ENCODE measurements at regions not wholly inside any gene's neighbourhood (a gene's known extent, or its start where the extent isn't known, plus 50 kb on each side); places are given as distances from the start of the nearest gene placed in this dataset.

DNA sequence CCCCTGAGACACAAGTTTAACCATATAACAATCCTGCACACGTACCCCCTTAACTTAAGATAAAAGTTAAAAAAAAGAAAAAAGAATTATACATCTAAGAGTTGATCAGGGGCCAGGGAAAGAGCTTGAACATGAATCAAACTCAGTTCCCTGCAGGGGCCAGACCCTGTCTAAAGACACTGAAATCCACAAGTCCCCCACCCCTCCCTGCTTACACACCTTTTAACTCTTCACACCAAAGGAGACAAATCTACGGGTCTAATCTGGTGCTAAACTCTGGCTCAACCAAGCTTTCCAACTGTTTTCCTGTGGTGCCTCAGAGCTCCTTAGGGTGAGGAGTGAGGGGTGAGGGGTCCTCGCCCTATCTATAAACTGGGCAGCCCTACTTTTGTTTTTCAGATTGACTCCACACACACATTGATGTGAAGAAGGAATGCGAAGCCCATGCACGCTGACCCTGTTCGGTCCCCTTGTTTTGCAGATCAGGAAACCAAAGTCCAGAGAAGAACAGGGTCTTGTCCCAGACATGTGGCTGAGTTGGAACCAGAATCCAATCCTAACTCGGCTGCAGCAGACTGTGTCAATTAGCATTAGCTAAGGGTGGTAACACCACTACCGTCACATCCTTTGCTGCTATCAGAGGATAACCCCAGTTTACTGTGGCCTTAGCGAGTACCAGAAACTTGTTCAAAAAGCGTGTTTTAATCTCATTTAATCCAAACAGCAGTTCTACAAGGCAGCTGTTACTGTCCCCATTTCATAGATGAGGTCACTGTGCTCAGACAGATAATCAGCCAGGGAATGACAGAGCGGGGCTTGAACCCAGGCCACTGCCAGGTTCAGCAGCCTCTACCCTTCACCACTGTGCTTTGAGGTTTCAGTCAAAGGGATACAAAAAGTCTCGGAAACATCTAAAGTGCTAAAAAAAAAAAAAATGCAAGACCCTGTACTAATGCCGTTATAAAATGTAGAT lies 145.2 kb upstream of the SYT13 start:
- no peaks in the 10 kb centered on the region for H3K9me3 ChIP-seq (ENCODE audit: control insufficient read depth, low read depth, low read length)
- WGBS (ENCODE audit: extremely low coverage, insufficient read length, low lambda C conversion rate) = no CpG with 5 or more reads among the region's 13 CpGs

More for the DNA sequence above, 145.2 kb upstream of the SYT13 start:
- Histone ChIP-seq H2AK5ac (ENCODE audit: insufficient read length, low read length) (no peak overlapping the region), H2AFZ (ENCODE audit: low read length) (no peak overlapping the region), H2BK12ac (ENCODE audit: insufficient read length, low read depth, low read length) (no peak overlapping the region), H2BK120ac (ENCODE audit: low read depth, low read length, poor library complexity, severe bottlenecking) (no peak overlapping the region), H3K4me1 (ENCODE audit: insufficient read depth, low read length) (no peaks in the 10 kb centered on the region), H4K91ac (ENCODE audit: insufficient read length, low read depth, low read length) (no peak overlapping the region), H3T11ph (ENCODE audit: low read length) (no peak overlapping the region), H4K20me1 (ENCODE audit: control insufficient read depth, insufficient read depth, insufficient read length) (no peaks in the 10 kb centered on the region), H3K18ac (ENCODE audit: insufficient read length, low read depth, low read length) (no peak overlapping the region), H3K23me2 (ENCODE audit: insufficient read length, low read depth, low read length, poor library complexity, severe bottlenecking) (no peaks in the 10 kb centered on the region), H2BK20ac (ENCODE audit: low read depth, low read length, poor library complexity, severe bottlenecking) (no peak overlapping the region), H3K9ac (ENCODE audit: extremely low read depth, insufficient read length, low read length) (no peak overlapping the region), H4K5ac (ENCODE audit: insufficient read length, low read depth, low read length) (no peak overlapping the region), H3K4me2 (ENCODE audit: insufficient read depth, insufficient read length, low read length) (no peak overlapping the region), H3K79me2 (ENCODE audit: insufficient read depth, low read length) (no peaks in the 10 kb centered on the region), H3K23ac (ENCODE audit: insufficient read length, low read depth, low read length) (no peak overlapping the region), H3K79me1 (ENCODE audit: insufficient read depth, low read depth, low read length, poor library complexity, severe bottlenecking) (no peaks in the 10 kb centered on the region), H3K27ac (ENCODE audit: insufficient read length, low read depth, low read length) (no peak overlapping the region), H3K27me3 (ENCODE audit: insufficient read depth, low read length) (no peaks in the 10 kb centered on the region), H2BK5ac (ENCODE audit: insufficient read length, low read length) (no peak overlapping the region), H3K56ac (ENCODE audit: insufficient read length, low read depth, low read length) (no peak overlapping the region), H2BK15ac (ENCODE audit: low read depth, low read length) (no peak overlapping the region), H3K14ac (ENCODE audit: insufficient read depth, low read length) (no peak overlapping the region), H3K4ac (ENCODE audit: low read depth, low read length) (no peak overlapping the region), H4K8ac (replicated peaks; ENCODE audit: insufficient read length, low read depth, low read length) (no peak overlapping the region)
- DNase-seq = no peak
- H3K9me3 Mint-ChIP-seq = no peaks in the 10 kb centered on the region
- peak overlapping the region in 1 of 3 experiments; percentile 37; a peak in 2 of 7 replicates for H3K27ac Mint-ChIP-seq
- no peaks in the 10 kb centered on the region for H3K36me3 Mint-ChIP-seq (ENCODE audit: insufficient read depth in 1 of 3, low read depth in 3 of 3)
- H3K4me3 Mint-ChIP-seq = no peak overlapping the region
- TF ChIP-seq, protein P1, sequence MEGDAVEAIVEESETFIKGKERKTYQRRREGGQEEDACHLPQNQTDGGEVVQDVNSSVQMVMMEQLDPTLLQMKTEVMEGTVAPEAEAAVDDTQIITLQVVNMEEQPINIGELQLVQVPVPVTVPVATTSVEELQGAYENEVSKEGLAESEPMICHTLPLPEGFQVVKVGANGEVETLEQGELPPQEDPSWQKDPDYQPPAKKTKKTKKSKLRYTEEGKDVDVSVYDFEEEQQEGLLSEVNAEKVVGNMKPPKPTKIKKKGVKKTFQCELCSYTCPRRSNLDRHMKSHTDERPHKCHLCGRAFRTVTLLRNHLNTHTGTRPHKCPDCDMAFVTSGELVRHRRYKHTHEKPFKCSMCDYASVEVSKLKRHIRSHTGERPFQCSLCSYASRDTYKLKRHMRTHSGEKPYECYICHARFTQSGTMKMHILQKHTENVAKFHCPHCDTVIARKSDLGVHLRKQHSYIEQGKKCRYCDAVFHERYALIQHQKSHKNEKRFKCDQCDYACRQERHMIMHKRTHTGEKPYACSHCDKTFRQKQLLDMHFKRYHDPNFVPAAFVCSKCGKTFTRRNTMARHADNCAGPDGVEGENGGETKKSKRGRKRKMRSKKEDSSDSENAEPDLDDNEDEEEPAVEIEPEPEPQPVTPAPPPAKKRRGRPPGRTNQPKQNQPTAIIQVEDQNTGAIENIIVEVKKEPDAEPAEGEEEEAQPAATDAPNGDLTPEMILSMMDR (conservative IDR thresholded peaks at IDR 0.05) = no peak
- peaks cover 16% of the 10 kb centered on the region for H3K27me3 Mint-ChIP-seq (ENCODE audit: low read depth)
- peaks cover 11 to 12% of the 10 kb centered on the region in 2 experiments for H3K4me1 Mint-ChIP-seq

Data from H9 (cell line).